Epithelial cell of esophagus (primary cell): ENCODE measurements at regions not wholly inside any gene's neighbourhood (a gene's known extent, or its start where the extent isn't known, plus 50 kb on each side); places are given as distances from the start of the nearest gene placed in this dataset.

Experiments
- DNase-seq: peaks from one replicate; pipeline ENCODE4 v3.0.0; 2010; ENCODE audit warnings: low read depth
- H3K4me3 ChIP-seq: 2 replicates; pipeline ENCODE4 v1.5.1; 2011; ENCODE audit warnings: mild to moderate bottlenecking, low read length, control low read depth
- TF ChIP-seq, protein P1 (sequence below): IDR thresholded peaks from 2 replicates; pipeline ENCODE4 v1.5.1; 2011; ENCODE audit warnings: low read depth, mild to moderate bottlenecking, low read length, control low read depth, inconsistent platforms; ENCODE audit not compliant: insufficient read depth; ENCODE audit errors: missing control alignments

GRCh38 chr10:91567815-91568214 is 65.1 kb downstream of the PPP1R3C start:
- TF ChIP-seq, protein P1, sequence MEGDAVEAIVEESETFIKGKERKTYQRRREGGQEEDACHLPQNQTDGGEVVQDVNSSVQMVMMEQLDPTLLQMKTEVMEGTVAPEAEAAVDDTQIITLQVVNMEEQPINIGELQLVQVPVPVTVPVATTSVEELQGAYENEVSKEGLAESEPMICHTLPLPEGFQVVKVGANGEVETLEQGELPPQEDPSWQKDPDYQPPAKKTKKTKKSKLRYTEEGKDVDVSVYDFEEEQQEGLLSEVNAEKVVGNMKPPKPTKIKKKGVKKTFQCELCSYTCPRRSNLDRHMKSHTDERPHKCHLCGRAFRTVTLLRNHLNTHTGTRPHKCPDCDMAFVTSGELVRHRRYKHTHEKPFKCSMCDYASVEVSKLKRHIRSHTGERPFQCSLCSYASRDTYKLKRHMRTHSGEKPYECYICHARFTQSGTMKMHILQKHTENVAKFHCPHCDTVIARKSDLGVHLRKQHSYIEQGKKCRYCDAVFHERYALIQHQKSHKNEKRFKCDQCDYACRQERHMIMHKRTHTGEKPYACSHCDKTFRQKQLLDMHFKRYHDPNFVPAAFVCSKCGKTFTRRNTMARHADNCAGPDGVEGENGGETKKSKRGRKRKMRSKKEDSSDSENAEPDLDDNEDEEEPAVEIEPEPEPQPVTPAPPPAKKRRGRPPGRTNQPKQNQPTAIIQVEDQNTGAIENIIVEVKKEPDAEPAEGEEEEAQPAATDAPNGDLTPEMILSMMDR, result no peak
- peak; percentile 76 for DNase-seq

GRCh38 chr10:91566115-91566514 is 66.8 kb downstream of the PPP1R3C start:
- H3K4me3 ChIP-seq, result no peak overlapping the region
- no peak for DNase-seq
- TF ChIP-seq, protein P1, result no peak

More at GRCh38 chr10:91567815-91568214, 65.1 kb downstream of the PPP1R3C start:
- H3K4me3 ChIP-seq, result no peak overlapping the region

DNA sequence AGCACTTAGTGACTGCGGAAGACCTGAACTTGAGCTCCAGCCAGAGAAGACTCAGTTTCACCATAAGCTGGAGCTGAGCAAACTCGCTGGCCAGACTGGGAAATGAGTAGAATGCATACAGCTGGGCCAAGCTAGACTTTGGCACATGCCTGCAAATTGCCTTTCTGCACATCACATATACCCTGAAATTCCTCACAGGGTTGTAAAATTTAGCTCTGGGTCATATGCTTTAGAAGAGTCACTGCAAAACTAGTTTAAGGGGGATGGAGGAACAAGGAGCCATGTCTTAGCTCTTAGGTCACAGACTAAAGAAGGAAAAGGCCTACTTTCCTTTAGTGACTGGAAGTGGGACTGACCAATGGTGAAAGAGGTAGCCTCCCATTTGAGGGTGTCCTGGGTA is 67.6 kb downstream of the PPP1R3C start:
- H3K4me3 ChIP-seq, result no peak overlapping the region
- no peak for DNase-seq
- TF ChIP-seq, protein P1, result no peak

DNA sequence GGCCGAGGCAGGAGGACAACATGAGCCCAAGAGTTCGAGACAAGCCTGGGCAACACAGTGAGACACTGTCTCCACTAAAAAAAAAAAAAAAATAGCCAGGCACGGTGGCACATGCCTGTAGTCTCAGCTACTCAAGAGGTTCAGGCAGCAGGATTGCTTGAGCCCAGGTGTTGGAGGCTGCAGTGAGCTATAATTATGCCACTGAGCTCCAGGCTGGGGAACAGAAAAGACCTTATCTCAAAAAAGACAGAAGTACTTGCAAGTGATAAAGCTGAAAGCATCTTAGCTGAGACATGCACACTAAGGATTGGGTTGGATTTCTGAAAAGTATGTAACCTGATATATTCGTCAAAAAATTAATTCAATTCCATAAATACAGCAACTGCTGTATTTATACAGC is 68.4 kb downstream of the PPP1R3C start:
- H3K4me3 ChIP-seq, result no peak overlapping the region
- TF ChIP-seq, protein P1, result no peak
- no peak for DNase-seq
